GM19397 (cell line): ENCODE measurements at regions not wholly inside any gene's neighbourhood (a gene's known extent, or its start where the extent isn't known, plus 50 kb on each side); places are given as distances from the start of the nearest gene placed in this dataset.
"Not testable (repeated sequence)": the region's sequence is repeated elsewhere in the genome, so short reads cannot be mapped to it uniquely, and the experiment has no call there.

Experiments used
- ATAC-seq: cut with Tn5 transposase; IDR thresholded peaks from one replicate; pipeline ENCODE4 v1.9.1; 2021; ENCODE audit warnings: mild to moderate bottlenecking, moderate library complexity; ENCODE audit not compliant: unreplicated experiment

GRCh38 chr14:105941226-105942166 is 415.1 kb downstream of the TMEM121 start:
- no peak for ATAC-seq

- not testable (repeated sequence) for ATAC-seq
Measured at GRCh38 chr14:105942725-105943124, 416.3 kb downstream of the TMEM121 start.

- ATAC-seq: no peak
Measured at GRCh38 chr14:105943973-105944602, 417.7 kb downstream of the TMEM121 start.

- no peak for ATAC-seq
Measured at GRCh38 chr14:105944632-105945610, 418.5 kb downstream of the TMEM121 start.

GRCh38 chr14:105945896-105946295 is 419.5 kb downstream of the TMEM121 start:
- no peak for ATAC-seq

GRCh38 chr14:105947599-105947998 is 421.2 kb downstream of the TMEM121 start:
- ATAC-seq: no peak

GRCh38 chr14:105948955-105949354 is 422.6 kb downstream of the TMEM121 start:
- not testable (repeated sequence) for ATAC-seq

GRCh38 chr14:105950364-105950892 is 424.0 kb downstream of the TMEM121 start:
- not testable (repeated sequence) for ATAC-seq

GRCh38 chr14:105951399-105951798 is 425.0 kb downstream of the TMEM121 start:
- no peak for ATAC-seq

- no peak for ATAC-seq
Measured at GRCh38 chr14:105952222-105952621, 425.8 kb downstream of the TMEM121 start.

- ATAC-seq: no peak
Measured at GRCh38 chr14:105952826-105953225, 426.4 kb downstream of the TMEM121 start.

- not testable (repeated sequence) for ATAC-seq
Measured at GRCh38 chr14:105961625-105962024, 435.2 kb downstream of the TMEM121 start.

- ATAC-seq: no peak
Measured at GRCh38 chr14:105962532-105962931, 436.1 kb downstream of the TMEM121 start.

GRCh38 chr14:105968291-105968690 is 441.9 kb downstream of the TMEM121 start:
- no peak for ATAC-seq

- ATAC-seq: not testable (repeated sequence)
Measured at GRCh38 chr14:105969026-105969425, 442.6 kb downstream of the TMEM121 start.

GRCh38 chr14:105970821-105971220 is 444.4 kb downstream of the TMEM121 start:
- not testable (repeated sequence) for ATAC-seq

- no peak for ATAC-seq
Measured at GRCh38 chr14:105971593-105972500, 445.5 kb downstream of the TMEM121 start.

- ATAC-seq: no peak
Measured at GRCh38 chr14:105974902-105975301, 448.5 kb downstream of the TMEM121 start.

GRCh38 chr14:105978618-105979295 is 452.4 kb downstream of the TMEM121 start:
- no peak for ATAC-seq
